Keratinocyte (primary cell): ENCODE measurements at regions not wholly inside any gene's neighbourhood (a gene's known extent, or its start where the extent isn't known, plus 50 kb on each side); places are given as distances from the start of the nearest gene placed in this dataset.

ENCODE experiments used
- DNase-seq: peaks from one replicate; pipeline ENCODE4 v3.0.0-alpha.2; 2011; ENCODE audit warnings: low read depth, missing footprints, low spot score
- FAIRE-seq: peaks from 2 replicates; lab custom pipeline; 2011; peaks lifted over from hg19 to GRCh38; lab: Jason Lieb, UNC
- H2AFZ ChIP-seq: 2 replicates; pipeline ENCODE4 v1.6.0; 2012; ENCODE audit warnings: low read length, control low read depth, inconsistent platforms; ENCODE audit not compliant: control insufficient read depth
- H3K27ac ChIP-seq: 2 replicates; pipeline ENCODE4 v1.5.1; 2011; ENCODE audit warnings: low read length; ENCODE audit not compliant: control insufficient read depth, insufficient read depth
- H3K27me3 ChIP-seq: 3 replicates; pipeline ENCODE4 v1.6.0; 2011; ENCODE audit warnings: low read length; ENCODE audit not compliant: control insufficient read depth, insufficient read depth; ENCODE audit errors: extremely low read depth
- H3K36me3 ChIP-seq, 2 experiments: 2 replicates in 1 of 2; 3 replicates in 1 of 2; pipeline ENCODE4 v1.5.1; 2011; ENCODE audit warnings: low read length in 2 of 2, mild to moderate bottlenecking in 1 of 2; ENCODE audit not compliant: control insufficient read depth in 2 of 2, insufficient read depth in 2 of 2; ENCODE audit errors: extremely low read depth in 1 of 2
- H3K4me1 ChIP-seq: 3 replicates; pipeline ENCODE4 v1.5.1; 2011; ENCODE audit warnings: low read length; ENCODE audit not compliant: control insufficient read depth, insufficient read depth; ENCODE audit errors: extremely low read depth
- H3K4me2 ChIP-seq: 3 replicates; pipeline ENCODE4 v1.6.0; 2011; ENCODE audit warnings: low read depth, low read length; ENCODE audit not compliant: control insufficient read depth, insufficient read depth; ENCODE audit errors: extremely low read depth
- H3K4me3 ChIP-seq, 3 experiments: fragments of 200-600 bp in 1 of 3; sonication (generic) in 1 of 3; 2 replicates in 2 of 3; 3 replicates in 1 of 3; pipeline ENCODE4 v1.5.1; 2011 to 2016; ENCODE audit warnings: low read length in 3 of 3, mild to moderate bottlenecking in 3 of 3, control low read depth in 2 of 3, inconsistent platforms in 1 of 3, low read depth in 1 of 3, mixed read lengths in 1 of 3, mixed run types in 1 of 3, moderate library complexity in 1 of 3; ENCODE audit not compliant: control insufficient read depth in 2 of 3, insufficient read depth in 2 of 3; ENCODE audit errors: extremely low read depth in 1 of 3
- H3K79me2 ChIP-seq: 2 replicates; pipeline ENCODE4 v1.6.0; 2012; ENCODE audit warnings: low read length; ENCODE audit not compliant: control insufficient read depth, insufficient read depth
- H3K9ac ChIP-seq: 3 replicates; pipeline ENCODE4 v1.6.0; 2011; ENCODE audit warnings: low read length; ENCODE audit not compliant: control insufficient read depth, insufficient read depth; ENCODE audit errors: extremely low read depth
- H3K9me1 ChIP-seq: 3 replicates; pipeline ENCODE4 v1.6.0; 2011; ENCODE audit warnings: low read length; ENCODE audit not compliant: control insufficient read depth, insufficient read depth; ENCODE audit errors: extremely low read depth
- H3K9me3 ChIP-seq: 2 replicates; pipeline ENCODE4 v1.5.1; 2012; ENCODE audit warnings: low read depth, low read length; ENCODE audit not compliant: control insufficient read depth
- H4K20me1 ChIP-seq: 3 replicates; pipeline ENCODE4 v1.6.0; 2011; ENCODE audit warnings: low read length; ENCODE audit not compliant: control insufficient read depth, insufficient read depth; ENCODE audit errors: extremely low read depth
- EZH2 ChIP-seq: IDR thresholded peaks from one replicate; pipeline ENCODE4 v1.6.1; 2012; ENCODE audit warnings: inconsistent platforms, mild to moderate bottlenecking, low read length, moderate library complexity
- dilution Hi-C: fragments of 300-500 bp; cut with MboI; formaldehyde crosslinking; loops from one replicate; pipeline ENCODE4 v1.7.0; 2020; ENCODE audit warnings: low sequenced_read_pairs; ENCODE audit not compliant: extremely low pct_ligation_motif_present
- TF ChIP-seq, protein P1 (sequence below), 3 experiments: IDR thresholded peaks in 1 of 3; conservative IDR thresholded peaks in 1 of 3; optimal IDR thresholded peaks in 1 of 3; 2 replicates in 2 of 3; 3 replicates in 1 of 3; pipeline versions ENCODE3 to v1.5.1; 2011; ENCODE audit warnings: low read length in 3 of 3, mild to moderate bottlenecking in 3 of 3, moderate library complexity in 2 of 3, control low read depth in 1 of 3, inconsistent platforms in 1 of 3; ENCODE audit not compliant: insufficient read depth in 2 of 3; ENCODE audit errors: extremely low read depth in 1 of 3

DNA sequence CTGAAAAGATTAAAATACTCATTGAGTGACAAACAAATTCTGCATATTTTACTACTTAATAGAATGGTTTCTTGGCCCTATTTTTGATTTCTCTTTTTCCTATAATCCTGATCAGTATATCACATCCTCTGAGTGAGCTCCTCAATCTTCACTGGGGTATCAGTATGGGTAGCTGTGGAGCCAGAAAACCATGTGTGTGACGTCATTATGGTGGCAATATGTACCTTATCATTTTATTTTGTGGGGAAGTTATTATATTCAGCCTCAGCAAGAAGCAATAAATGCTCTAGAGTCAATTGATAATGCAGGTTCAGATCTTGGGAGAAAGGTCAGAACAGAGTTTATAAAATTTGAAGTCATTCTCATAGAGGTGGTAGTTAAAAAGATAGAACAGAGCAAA lies 1135.7 kb upstream of the CADM2 start:
- Histone ChIP-seq H3K9me1 (no peaks in the 10 kb centered on the region), H2AFZ (no peak overlapping the region), H3K27ac (no peak overlapping the region), H3K79me2 (no peaks in the 10 kb centered on the region), H3K4me1 (no peaks in the 10 kb centered on the region), H3K27me3 (no peaks in the 10 kb centered on the region), H3K9ac (no peak overlapping the region), H3K4me3 (no peak overlapping the region), H3K36me3 (no peaks in the 10 kb centered on the region), H3K9me3 (no peaks in the 10 kb centered on the region), H3K4me2 (no peak overlapping the region), H4K20me1 (no peaks in the 10 kb centered on the region)
- dilution Hi-C loops: no loop called here
- FAIRE-seq (no peak), DNase-seq (no peak)
- no peak for TF ChIP-seq EZH2
- TF ChIP-seq, protein P1, sequence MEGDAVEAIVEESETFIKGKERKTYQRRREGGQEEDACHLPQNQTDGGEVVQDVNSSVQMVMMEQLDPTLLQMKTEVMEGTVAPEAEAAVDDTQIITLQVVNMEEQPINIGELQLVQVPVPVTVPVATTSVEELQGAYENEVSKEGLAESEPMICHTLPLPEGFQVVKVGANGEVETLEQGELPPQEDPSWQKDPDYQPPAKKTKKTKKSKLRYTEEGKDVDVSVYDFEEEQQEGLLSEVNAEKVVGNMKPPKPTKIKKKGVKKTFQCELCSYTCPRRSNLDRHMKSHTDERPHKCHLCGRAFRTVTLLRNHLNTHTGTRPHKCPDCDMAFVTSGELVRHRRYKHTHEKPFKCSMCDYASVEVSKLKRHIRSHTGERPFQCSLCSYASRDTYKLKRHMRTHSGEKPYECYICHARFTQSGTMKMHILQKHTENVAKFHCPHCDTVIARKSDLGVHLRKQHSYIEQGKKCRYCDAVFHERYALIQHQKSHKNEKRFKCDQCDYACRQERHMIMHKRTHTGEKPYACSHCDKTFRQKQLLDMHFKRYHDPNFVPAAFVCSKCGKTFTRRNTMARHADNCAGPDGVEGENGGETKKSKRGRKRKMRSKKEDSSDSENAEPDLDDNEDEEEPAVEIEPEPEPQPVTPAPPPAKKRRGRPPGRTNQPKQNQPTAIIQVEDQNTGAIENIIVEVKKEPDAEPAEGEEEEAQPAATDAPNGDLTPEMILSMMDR (optimal IDR thresholded peaks at IDR 0.05 in 1 of 3, IDR thresholded peaks at IDR 0.05 in 1 of 3, conservative IDR thresholded peaks at IDR 0.05 in 1 of 3; ENCODE audit: extremely low read depth in 1 of 3, insufficient read depth in 2 of 3, low read length in 3 of 3): no peak

DNA sequence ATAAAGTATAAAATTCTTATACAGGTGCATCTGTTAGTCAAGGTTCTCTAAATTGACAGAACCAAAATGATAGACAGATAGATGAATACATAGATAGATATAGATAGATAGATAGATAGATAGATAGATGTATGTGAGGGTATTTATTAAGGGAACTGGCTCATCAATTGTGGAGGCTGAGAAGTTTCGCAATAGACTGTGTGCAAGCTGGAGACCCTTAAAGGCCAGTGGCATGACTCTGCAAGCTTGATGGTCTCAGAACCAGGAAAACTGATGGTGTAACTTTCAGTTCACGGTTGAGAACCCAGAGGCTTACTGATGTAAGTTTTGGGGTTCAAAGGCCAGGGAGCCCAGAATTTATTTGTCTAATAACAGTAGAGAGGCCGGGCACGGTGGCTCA lies 1123.7 kb upstream of the CADM2 start:
- no peak overlapping the region for H3K9ac ChIP-seq
- H3K36me3 ChIP-seq: no peaks in the 10 kb centered on the region
- H3K4me1 ChIP-seq: no peaks in the 10 kb centered on the region
- no peaks in the 10 kb centered on the region for H3K79me2 ChIP-seq
- H3K9me1 ChIP-seq: no peaks in the 10 kb centered on the region
- no peak overlapping the region for H3K4me3 ChIP-seq
- H3K27me3 ChIP-seq: no peaks in the 10 kb centered on the region
- dilution Hi-C loops: no loop called here
- TF ChIP-seq, protein P1 (optimal IDR thresholded peaks at IDR 0.05 in 1 of 3, IDR thresholded peaks at IDR 0.05 in 1 of 3, conservative IDR thresholded peaks at IDR 0.05 in 1 of 3; ENCODE audit: extremely low read depth in 1 of 3, insufficient read depth in 2 of 3, low read length in 3 of 3): no peak
- TF ChIP-seq EZH2: no peak
- no peaks in the 10 kb centered on the region for H4K20me1 ChIP-seq
- FAIRE-seq: no peak
- H2AFZ ChIP-seq: no peak overlapping the region
- no peak overlapping the region for H3K27ac ChIP-seq
- no peak for DNase-seq
- H3K9me3 ChIP-seq: no peaks in the 10 kb centered on the region
- no peak overlapping the region for H3K4me2 ChIP-seq
